ENCODE measurements at regions not wholly inside any gene's neighbourhood (a gene's known extent, or its start where the extent isn't known, plus 50 kb on each side); places are given as distances from the start of the nearest gene placed in this dataset.

DNA sequence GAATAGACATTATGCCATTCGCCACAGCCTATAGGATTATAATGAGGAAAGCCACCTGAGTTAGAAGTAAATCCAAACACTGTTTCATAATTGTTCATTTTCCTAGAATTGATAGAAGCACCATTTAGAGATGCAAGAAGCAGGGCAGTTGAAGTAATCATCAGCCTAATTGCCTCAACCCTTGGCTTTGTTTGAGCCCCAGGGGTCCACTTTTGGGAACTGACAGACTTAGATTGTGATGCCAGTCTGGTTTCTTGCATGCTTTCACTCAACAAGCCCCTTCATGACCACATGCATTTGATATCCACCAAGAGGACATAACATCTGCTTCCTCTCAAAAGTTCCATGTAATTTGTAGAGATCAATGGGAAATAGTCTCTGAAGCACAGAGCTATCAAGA, 97.2 kb upstream of the COL8A1 start:
- no peak for DNase-seq

GRCh38 chr3:99537416-99537815, 101.0 kb upstream of the COL8A1 start:
- DNase-seq = no peak

DNA sequence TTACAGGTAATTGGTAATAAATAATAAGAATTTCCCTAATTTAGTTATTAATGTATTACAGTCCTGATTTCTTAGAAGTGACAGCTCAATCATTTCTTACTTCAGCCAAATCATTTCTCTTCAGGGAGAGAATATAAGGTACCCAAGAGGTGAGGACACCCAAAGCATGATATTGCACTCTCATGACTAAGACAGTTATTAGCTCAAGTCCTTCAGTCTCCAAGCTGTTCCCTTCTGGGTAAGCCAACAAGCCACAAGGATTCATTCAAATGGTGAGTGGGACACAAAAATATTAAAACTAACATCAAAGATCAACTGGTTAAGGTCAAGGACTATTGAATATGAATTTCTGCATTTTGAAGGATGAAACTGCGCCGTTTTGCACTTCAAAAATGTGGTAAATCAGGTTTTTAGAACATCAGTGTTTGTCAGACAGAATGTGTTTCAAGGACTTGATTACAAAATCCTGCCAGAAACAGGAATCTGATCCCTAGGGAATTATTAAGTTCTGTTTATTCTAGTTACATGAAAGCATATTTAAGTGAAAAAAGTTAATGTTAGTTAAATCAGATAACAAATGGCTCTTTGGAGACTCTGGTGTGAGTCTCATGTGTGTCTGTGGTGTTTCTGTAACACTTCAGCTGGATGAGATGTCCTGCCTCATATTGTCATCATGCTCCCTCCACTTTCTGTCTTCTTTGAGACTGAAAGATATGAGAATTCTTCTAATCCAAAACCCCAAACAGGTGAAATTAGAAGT, 101.7 kb upstream of the COL8A1 start:
- no peak for DNase-seq

GRCh38 chr3:99534951-99535704, 103.3 kb upstream of the COL8A1 start:
- no peak for DNase-seq

DNA sequence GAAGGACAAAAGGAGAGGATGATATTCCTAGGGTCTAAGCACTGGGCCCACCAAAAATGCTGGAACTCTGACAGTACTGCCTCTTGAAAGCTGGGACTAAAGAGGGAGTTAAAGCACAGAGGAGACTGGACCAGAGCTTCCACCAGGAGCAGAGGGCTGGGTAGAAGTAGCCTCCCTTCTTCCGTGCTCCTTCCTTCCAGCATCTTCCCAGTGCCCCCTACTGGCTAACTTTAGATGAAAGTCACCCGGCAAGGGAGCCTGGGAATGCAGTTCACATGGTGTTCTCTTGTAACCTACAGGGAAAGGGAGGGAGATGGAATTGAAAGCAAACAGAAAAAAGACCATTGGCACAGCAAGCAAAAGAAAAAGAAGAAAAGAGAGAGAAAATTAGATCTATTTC, 106.1 kb upstream of the COL8A1 start:
- DNase-seq = peak; percentile 50 to 73

DNA sequence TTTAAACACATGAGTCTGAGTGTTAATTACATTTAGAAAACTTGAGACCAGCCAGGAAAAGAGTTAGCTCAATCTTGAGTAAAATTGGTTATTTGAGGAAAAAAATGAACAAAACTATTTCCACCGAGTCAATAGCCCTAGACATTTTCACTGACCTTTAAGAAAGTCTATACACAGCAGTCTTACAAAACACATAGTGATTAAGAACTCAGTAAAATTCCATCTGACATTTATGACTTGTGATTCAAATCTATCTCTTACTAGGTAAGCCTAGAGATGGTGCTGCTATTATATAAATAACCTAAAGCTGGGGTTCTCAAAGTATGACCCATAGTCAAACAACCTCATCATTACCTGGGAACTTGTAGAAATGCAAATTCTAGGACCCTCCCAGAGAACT, 109.1 kb upstream of the COL8A1 start:
- no peak for DNase-seq

DNA sequence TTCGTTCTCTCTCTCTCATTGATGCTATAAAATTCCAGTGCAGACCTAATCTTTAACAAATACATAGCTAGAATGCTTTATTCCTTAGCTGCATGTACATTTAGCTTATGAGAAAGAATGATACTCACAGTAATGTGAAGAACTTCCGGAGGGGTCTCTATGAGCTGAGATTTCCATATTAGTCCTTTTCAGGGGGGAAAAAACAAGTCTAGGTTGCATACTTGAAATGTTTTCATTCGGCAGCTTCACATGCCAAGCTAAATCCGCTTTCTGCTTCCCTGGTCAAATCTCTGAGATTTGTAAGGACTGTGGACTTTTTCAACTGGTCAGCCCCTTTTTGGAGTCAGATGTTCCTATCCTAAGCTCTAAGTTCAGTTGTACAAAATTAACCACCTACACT, 111.5 kb upstream of the COL8A1 start:
- no peak for DNase-seq

- no peak for DNase-seq
Measured at GRCh38 chr3:99524559-99524958, 113.8 kb upstream of the COL8A1 start.

- no peak for DNase-seq
Measured at GRCh38 chr3:99523431-99524127, 114.8 kb upstream of the COL8A1 start.

DNA sequence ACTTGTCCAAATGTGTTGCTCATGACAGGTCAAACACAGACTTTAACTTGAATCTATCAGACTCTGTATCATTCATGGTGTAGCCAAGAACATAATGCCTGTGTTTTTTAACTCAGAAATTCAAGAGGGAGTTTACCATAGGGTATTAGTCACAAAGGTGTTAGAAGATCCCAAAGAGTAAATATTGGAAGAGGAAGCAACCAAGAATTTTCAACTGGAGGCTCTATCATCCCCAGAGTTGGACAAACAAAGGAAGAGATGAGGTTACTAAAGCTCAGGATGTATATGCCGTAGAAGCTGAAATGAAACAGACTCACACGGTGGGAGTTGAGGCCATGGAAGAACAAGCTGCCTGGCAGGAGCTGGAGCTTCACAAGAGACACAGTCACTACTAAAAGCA, 116.2 kb upstream of the COL8A1 start:
- DNase-seq = no peak

DNA sequence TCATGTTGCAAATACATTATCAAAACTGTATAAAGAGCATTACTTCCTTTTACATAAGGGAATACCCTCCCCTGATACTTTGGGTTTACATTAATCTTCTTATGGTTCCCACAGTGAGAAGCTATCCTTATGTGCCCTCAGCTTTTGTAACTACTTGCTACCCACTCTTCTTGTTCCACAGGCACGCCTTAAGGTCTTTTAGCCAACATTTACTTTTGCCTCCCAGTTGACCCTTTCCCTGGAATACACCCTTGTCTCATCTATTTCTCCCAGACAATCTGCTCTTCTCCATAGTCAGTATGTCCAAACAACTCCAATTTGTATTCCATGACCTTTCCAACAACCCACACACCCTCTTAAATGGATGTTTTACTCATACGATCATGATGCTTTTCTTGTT, 116.8 kb upstream of the COL8A1 start:
- no peak for DNase-seq

GRCh38 chr3:99520513-99520912, 117.9 kb upstream of the COL8A1 start:
- DNase-seq = no peak

- DNase-seq = no peak
Measured at GRCh38 chr3:99516936-99517335, 121.5 kb upstream of the COL8A1 start.

- DNase-seq = no peak
Measured at GRCh38 chr3:99515891-99516290, 122.5 kb upstream of the COL8A1 start.

- DNase-seq = no peak
Measured at GRCh38 chr3:99509224-99509623, 129.2 kb upstream of the COL8A1 start.

GRCh38 chr3:99508191-99508590, 130.2 kb upstream of the COL8A1 start:
- no peak for DNase-seq

DNA sequence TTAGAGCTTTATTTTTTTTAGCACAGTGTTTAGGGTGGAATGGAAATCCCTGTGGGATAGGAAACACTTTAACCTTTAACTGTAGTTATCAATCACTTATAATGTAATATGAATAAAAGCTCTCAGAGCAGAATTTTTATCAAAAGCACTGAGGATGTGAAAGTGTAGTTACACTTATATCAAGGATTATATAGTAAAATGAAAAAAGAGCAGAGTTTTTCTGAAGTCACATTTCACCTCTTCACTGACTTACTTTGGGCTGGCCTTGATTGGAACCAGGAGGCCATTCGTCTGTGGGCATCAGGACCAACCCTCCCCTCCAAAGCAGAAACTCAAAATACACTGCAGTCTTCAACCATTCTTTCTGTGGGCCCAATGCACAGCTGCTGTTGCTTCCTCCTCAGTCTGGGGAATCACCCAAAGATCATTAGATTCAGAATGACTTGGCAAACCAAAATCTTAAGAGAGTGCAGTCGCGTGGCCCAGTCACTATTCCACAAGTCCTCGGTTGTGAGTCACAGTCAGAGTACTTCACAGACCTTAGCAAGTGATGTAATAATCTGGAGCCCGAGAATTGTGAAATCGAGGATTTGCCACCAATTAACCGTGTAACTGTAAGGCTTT, 132.6 kb upstream of the COL8A1 start:
- DNase-seq = peak; percentile 97 to 98

DNA sequence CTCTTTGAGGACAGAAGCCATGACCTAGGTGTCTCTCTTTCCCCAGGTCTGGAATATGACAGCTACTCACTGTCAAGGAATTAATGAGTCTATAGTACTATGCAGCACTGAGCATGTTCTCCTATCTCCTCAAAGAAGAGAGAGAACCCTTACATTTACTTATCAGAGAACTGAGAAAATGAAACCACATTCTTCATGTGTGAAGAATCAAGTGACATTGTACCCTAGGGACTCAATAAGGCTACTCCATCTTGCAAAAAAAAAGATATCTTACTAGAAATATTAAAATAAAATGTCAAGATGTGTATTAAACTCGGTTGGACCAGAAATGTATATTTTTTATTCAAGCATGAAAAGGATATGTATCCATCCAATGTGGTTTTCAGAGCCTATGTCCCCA, 133.2 kb upstream of the COL8A1 start:
- no peak for DNase-seq

DNA sequence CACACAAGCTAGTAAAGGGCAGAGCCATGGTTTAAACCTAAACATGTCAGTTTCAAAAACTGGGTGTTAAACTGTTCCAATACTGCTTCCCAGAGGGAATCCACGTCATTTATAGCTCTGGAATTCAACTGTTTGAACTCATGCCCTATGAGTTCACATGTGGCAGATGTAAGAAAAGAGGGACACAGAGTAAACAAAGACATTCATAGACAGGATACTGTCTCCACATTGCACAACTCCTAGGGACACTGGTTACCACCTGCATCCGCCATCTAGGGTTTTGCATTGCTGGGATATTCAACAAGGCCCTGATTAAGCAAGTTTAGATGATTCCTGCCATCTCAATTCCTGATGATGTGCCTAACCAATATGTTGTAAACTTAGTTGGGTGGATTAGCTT, 134.1 kb upstream of the COL8A1 start:
- DNase-seq = no peak

GRCh38 chr3:99503350-99503749, 135.0 kb upstream of the COL8A1 start:
- no peak for DNase-seq

GRCh38 chr3:99502871-99503270, 135.5 kb upstream of the COL8A1 start:
- no peak for DNase-seq

DNA sequence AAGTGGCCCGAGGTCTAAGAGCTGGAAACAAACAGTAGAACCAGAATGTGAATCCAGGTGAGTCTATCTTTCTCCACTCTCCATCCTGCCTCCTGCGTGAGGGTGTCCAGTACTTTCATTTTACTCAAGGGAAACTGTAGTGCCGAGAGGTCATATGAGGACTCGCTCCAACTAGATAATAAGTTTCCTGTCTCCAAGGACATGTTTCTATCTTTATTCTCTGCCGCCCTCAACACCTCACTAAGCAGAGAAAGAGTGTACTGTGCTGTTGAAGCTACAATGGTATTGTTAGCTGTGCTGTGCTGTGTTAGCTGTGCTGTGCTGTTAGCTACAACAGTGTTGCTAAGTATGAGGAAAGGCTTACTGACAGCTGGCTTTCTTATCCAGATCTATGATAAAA, 137.9 kb upstream of the COL8A1 start:
- DNase-seq = no peak

All from AML-193 (cell line).